ENCODE measurements at regions not wholly inside any gene's neighbourhood (a gene's known extent, or its start where the extent isn't known, plus 50 kb on each side); places are given as distances from the start of the nearest gene placed in this dataset.

DNA sequence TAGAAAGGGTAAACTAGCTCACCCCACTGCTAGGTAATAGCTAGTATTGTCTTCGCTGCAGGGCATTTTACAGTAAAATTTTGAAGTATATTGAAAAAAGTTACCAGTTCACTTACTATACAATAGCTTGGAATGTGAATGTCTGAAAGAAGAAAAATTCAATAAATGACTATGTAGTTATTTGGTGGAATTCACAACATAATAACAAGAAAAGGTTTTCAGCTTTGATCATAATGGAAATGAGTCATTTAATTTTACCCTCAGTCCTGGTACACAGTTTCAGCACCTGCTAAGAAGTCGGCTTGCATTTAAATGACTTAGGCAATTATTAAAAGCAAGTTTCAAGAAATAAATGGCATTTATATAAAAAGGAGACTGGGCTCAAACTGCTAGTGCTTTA, 90.4 kb downstream of the NUP35 start:
- DNase-seq, result no peak

DNA sequence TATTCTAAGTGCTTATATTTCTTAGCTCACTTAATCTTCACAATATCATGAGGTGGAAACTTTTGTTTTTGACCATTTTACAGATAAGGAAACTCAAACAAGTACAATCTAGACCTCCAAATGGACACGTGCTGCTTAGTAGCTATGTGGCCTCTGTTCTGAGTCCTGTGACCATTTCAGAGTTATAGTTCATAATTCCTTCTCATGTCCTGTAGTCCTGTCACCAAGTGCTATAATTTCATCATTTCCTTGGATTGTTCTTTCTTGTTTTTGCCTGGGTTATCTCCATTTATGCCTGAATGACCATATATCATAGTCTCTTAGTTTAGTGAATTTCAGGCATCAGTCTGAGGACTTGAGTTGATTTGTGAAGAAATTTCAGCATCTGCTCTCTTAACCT, 91.7 kb downstream of the NUP35 start:
- DNase-seq, result no peak

- no peak for DNase-seq
Measured at GRCh38 chr2:183219888-183220287, 95.6 kb downstream of the NUP35 start.

DNA sequence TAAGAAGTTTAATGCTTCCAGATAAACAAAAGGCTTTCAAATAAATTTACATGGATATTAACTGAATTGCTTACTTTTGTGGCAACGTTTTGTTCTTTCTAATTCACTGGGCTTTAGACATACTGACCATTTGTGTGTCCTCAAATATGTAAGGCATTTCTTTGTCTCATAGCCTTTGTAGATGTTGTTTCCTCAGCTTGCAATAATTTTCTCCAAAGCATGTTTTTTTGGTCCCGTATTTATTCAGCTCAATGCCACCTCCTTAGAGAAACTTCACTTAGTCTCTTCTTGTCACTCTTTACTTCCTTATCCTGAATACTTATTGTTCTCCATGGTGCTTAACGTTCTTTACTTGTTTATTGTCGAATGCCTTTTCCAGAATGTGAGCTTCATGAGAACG, 98.5 kb downstream of the NUP35 start:
- DNase-seq, result no peak

GRCh38 chr2:183224948-183225347, 100.7 kb downstream of the NUP35 start:
- no peak for DNase-seq

GRCh38 chr2:183227176-183227575, 102.9 kb downstream of the NUP35 start:
- DNase-seq, result no peak

GRCh38 chr2:183229386-183229785, 105.1 kb downstream of the NUP35 start:
- DNase-seq, result no peak

DNA sequence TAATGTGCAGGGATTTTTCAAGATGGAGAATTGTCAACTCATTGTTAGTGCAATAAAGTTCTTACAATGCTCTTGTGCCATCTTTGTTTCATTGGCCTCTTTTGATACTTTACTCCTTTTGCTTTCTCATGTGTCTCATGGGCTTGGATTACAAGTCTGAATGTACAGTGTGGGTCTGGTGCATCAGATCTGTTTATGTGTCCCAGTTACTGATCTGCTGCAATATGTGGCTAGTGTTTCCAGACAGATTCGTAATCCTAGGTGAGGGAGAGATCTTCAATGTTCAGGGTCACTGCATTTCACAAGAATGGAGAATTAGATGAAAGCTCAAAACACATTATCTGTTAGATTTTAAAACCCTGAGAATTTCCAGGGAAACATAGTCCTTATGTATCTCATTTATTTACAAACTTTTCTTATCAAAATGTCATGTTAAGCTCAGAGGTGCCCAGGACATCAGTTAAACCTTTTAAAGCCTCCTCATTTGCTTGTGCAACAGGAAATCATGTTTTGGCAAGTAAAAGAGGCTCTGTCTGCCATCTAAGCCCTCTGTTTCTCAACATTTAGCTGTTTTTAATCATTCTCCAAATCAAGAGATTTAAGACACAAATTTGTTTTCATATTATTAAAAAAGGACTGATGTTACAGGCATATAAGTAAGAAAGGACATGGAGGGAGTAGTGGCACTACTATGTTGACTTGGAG, 108.1 kb downstream of the NUP35 start:
- DNase-seq, result no peak

DNA sequence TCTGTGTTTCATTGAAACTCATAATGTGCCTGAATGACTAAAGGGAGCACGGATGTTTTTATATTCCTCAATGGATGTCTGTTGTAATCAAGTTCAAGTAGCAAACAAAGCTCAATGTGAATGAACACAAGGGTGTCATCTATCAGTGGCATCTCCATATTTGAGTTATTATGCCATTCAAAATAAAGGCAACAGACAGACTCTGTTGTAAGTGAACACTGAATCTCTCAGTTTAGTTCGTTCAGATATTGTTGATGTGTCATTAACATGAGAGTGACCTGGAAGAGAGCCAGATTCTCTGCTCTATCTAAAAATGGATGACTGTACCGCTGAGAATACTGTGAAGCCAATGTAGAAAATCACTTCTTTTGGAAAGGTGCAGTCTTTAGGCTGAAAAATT, 118.7 kb downstream of the NUP35 start:
- peak; percentile 11 for DNase-seq

- DNase-seq, result no peak
Measured at GRCh38 chr2:183243758-183244157, 119.5 kb downstream of the NUP35 start.

DNA sequence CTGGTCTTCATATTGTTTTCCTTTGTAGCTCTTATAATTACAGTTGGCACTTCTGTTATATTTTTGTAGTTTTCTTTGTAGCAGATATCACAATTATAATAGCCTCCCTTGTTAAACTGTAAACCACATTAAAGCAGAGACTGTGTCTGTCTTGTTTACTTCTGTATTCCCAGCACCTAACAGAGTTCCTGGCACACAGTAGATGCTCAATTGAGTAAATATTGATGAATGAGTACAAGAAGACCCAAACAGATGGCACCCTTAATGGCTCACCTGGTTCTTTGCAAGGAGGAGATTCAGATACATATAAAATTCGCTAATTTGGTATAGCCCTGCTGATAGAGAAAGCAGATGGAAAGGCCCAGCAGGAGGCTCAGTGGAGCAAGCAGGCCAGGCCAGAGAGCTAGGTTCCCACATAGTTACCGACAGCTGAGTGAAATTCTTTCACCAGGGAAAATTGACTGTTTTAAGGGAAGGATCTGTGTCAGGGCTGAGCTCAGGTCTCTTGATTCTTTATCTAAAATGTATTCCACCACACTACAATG, 120.1 kb downstream of the NUP35 start:
- DNase-seq, result no peak

- DNase-seq, result peak; percentile 60
Measured at GRCh38 chr2:183248866-183249567, 124.8 kb downstream of the NUP35 start.

DNA sequence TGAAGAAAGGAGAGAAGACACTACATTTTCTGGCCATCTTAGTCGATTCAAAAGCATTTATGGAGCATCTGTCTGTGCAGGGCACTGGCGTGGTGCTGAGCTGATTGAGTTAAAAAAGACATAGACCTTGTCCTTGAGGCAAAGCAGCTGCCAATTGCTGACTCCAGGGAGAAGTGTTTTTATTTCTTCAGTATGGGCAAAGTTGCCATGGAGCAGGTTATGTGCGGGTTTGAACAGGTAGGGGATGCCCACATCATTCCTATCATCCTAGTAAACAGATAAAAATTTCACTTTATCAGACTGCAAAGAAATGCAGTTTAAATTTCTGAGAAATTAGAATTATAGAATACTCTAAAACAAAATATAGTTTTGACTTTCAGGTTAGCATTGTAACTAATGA, 125.8 kb downstream of the NUP35 start:
- DNase-seq, result no peak

DNA sequence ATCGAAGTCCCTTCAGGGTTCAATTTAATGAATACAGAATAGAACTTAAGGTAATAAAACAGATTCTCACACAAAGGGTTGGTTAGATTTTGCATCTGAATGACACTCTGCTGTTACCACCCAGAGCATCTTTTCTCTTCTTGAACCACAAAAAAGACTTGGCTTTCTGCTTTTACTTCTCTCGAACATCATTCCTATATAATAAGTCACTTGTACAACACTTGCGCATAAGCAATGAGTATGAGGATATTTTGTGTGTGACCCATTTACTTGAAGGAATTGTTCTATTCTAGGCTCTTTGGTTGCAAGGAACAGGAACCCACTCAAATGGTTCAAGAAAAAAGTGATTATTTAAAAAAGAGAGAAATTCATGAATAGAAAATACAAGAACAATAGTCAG, 126.2 kb downstream of the NUP35 start:
- no peak for DNase-seq

DNA sequence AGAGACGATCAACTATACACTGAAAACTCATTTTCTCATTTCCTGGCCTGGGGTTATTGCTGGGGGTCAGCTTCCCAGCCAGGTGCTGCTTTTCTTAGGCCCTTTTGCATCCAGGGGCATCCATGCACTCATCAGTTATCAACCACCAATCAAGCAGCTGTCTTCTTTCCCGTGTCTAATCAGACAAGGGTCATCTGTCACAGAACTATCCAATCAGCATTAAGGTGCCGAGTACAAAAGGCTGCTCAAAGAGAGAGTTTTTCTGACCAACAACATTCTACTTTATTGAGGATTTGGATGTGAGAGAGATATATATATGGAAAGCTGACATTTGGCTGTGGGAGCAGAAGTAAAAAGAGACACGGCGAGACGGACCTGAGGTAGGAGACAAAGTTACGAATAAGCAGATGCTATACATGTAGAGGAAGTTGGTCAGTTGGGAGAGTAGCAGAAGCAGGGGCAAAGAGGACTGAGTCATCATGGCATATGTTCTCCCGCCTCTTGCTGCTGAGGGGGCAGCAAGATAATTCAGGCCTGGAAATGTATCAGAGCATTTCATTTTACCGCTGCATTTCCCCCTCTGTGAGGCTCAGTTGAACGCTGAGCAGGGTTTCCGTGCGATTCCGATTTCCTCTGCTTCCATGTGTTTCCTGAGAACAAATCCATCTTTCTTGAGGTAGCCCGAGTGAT, 129.3 kb downstream of the NUP35 start:
- DNase-seq, result no peak

- no peak for DNase-seq
Measured at GRCh38 chr2:183255411-183255810, 131.2 kb downstream of the NUP35 start.

DNA sequence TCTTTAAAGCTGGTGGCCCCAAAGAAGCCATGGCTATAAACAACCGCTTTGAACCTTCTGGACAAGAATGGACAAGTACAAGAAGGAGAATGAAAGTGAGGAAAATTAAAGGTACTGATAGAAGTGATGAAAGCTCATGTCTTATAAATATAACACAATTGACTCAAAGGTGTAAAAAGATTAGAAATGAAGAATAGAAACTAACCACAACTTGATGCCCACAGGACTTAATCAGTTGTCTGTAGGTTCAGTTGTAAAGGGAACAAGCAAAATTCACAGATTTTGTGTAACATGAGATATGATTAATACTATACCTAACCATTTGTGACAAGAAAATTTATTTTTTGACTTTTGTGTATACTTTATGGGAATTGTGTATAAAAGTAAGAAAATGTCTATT, 135.7 kb downstream of the NUP35 start:
- no peak for DNase-seq

DNA sequence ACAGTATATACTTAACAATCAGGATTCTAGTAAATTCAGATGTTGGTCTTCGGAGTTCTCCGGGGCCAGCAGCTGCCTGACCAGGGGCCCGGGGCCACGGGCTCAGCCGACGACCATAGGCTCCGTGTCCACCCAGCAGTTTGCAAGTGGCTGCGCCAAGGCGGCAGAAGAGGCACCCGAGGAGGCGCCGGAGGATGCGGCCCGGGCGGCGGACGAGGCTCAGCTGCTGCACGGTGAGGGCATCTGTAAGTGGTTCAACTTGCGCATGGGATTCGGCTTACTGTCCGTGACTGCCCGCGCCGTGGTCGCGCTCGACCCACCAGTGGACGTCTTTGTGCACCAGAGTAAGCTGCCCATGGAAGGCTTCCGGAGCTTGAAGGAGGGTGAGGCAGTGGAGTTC, 136.3 kb downstream of the NUP35 start:
- no peak for DNase-seq

GRCh38 chr2:183264890-183265535, 140.8 kb downstream of the NUP35 start:
- DNase-seq, result no peak

- no peak for DNase-seq
Measured at GRCh38 chr2:183267148-183267827, 143.0 kb downstream of the NUP35 start.

GRCh38 chr2:183269956-183270355, 145.7 kb downstream of the NUP35 start:
- no peak for DNase-seq

GRCh38 chr2:183283209-183283608, 159.0 kb downstream of the NUP35 start:
- no peak for DNase-seq

DNA sequence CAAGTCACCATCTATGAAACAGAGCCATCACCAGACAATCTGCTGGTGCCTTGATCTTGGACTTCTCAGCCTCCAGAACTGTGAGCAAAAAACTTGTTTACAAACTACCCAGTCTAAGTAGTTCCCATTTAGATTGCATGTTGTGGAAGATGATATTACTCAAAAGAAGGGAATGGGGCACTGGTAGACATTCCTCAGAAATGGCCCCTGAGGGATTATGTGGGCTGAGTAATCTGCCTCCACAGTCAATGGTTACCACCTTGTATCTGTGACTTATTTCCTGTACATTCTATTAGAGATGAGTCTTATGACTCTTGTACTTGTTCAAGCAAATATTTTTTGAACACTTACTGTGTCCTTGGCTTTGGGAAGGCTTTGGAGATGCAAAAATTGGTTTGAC, 160.4 kb downstream of the NUP35 start:
- DNase-seq, result no peak

All from hematopoietic multipotent progenitor cell treated with erythropoietin and hydrocortisone succinate and interleukin-3 and kit ligand, for 6 days (in vitro differentiated cells).